Endodermal cell (in vitro differentiated cells): ENCODE measurements at regions not wholly inside any gene's neighbourhood (a gene's known extent, or its start where the extent isn't known, plus 50 kb on each side); places are given as distances from the start of the nearest gene placed in this dataset.

Experiments used
- DNase-seq: peaks from one replicate; pipeline ENCODE4 v3.0.0-alpha.2; 2017
- H3K27ac ChIP-seq: 2 replicates; pipeline ENCODE4 v1.5.1; 2013; ENCODE audit warnings: mild to moderate bottlenecking, low read depth, low read length, moderate library complexity
- H3K27me3 ChIP-seq: 2 replicates; pipeline ENCODE4 v1.6.1; 2013; ENCODE audit warnings: mild to moderate bottlenecking, low read length, moderate library complexity; ENCODE audit not compliant: insufficient read depth, control insufficient read depth, poor library complexity, severe bottlenecking
- H3K36me3 ChIP-seq: 2 replicates; pipeline ENCODE4 v1.7.0; 2013; ENCODE audit warnings: mild to moderate bottlenecking, low read length, moderate library complexity; ENCODE audit not compliant: control insufficient read depth, insufficient read depth
- H3K4me1 ChIP-seq: one replicate; pipeline ENCODE4 v1.7.0; 2013; ENCODE audit warnings: low read length; ENCODE audit not compliant: control insufficient read depth, insufficient read depth
- H3K4me3 ChIP-seq: 2 replicates; pipeline ENCODE4 v1.5.1; 2013; ENCODE audit warnings: mild to moderate bottlenecking, low read length, moderate library complexity
- H3K9ac ChIP-seq: 2 replicates; pipeline ENCODE4 v1.6.1; 2013; ENCODE audit warnings: mild to moderate bottlenecking, low read length, moderate library complexity; ENCODE audit not compliant: poor library complexity, severe bottlenecking; ENCODE audit errors: extremely low read depth
- H3K9me3 ChIP-seq: 2 replicates; pipeline ENCODE4 v1.6.1; 2013; ENCODE audit warnings: mild to moderate bottlenecking, low read length, moderate library complexity; ENCODE audit not compliant: control insufficient read depth
- H3K27ac Mint-ChIP-seq: 2 replicates; pipeline ENCODE4 v1.8.0; 2020; ENCODE audit warnings: mixed read lengths
- H3K27me3 Mint-ChIP-seq: 2 replicates; pipeline ENCODE4 v1.8.0; 2021; ENCODE audit warnings: mild to moderate bottlenecking, mixed read lengths; ENCODE audit not compliant: insufficient read depth
- H3K36me3 Mint-ChIP-seq: 2 replicates; pipeline ENCODE4 v1.8.0; 2020; ENCODE audit warnings: low read depth, mixed read lengths
- H3K4me1 Mint-ChIP-seq: 2 replicates; pipeline ENCODE4 v1.8.0; 2020; ENCODE audit warnings: mixed read lengths
- H3K4me3 Mint-ChIP-seq: 2 replicates; pipeline ENCODE4 v1.8.0; 2020; ENCODE audit warnings: mild to moderate bottlenecking, moderate library complexity, mixed read lengths
- H3K9me3 Mint-ChIP-seq: 2 replicates; pipeline ENCODE4 v1.8.0; 2020; ENCODE audit warnings: mild to moderate bottlenecking, mixed read lengths
- WGBS, 2 experiments: methylation state at CpG; one replicate each; pipeline versions ENCODE4 v1.1.5 to v1.1.7; 2013; ENCODE audit warnings: missing lambda C conversion rate in 2 of 2, mixed read lengths in 1 of 2; ENCODE audit not compliant: insufficient coverage in 1 of 2, insufficient read length in 1 of 2; 5-methylcytosine and 5-hydroxymethylcytosine counted together
- TF ChIP-seq, protein P1 (sequence below): fragments of 200-600 bp; sonication (generic); conservative IDR thresholded peaks from 2 replicates; pipeline ENCODE4 v1.5.0; 2021; ENCODE audit warnings: antibody characterized with exemption, mild to moderate bottlenecking

DNA sequence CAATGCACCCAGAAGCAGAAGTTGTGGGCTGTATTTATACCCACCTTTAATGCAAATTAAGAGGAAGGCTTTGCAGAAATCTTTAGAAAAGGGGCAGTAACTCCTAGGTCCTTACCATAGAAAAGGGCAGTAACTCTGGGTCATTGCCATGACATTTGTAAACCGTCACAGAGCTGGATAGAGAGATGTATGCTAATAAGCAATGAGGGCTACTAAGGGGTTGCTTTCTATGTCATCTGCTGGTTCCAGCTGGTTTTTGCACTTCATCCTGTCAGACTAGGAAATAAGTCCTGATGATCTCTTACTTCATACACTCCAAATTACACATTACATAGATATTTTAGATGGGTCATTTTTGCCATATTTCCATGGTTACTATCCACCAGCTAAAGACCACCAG lies 299.1 kb upstream of the TYRP1 start:
- DNase-seq = no peak
- H3K27ac Mint-ChIP-seq = no peak overlapping the region
- H3K4me3 Mint-ChIP-seq = no peak overlapping the region
- H3K9ac ChIP-seq = no peak overlapping the region
- no peak overlapping the region for H3K27ac ChIP-seq
- no peaks in the 10 kb centered on the region for H3K36me3 ChIP-seq
- no peak overlapping the region for H3K4me3 ChIP-seq
- no peaks in the 10 kb centered on the region for H3K4me1 ChIP-seq
- peaks cover 19% of the 10 kb centered on the region for H3K4me1 Mint-ChIP-seq
- no peaks in the 10 kb centered on the region for H3K27me3 ChIP-seq
- TF ChIP-seq, protein P1, sequence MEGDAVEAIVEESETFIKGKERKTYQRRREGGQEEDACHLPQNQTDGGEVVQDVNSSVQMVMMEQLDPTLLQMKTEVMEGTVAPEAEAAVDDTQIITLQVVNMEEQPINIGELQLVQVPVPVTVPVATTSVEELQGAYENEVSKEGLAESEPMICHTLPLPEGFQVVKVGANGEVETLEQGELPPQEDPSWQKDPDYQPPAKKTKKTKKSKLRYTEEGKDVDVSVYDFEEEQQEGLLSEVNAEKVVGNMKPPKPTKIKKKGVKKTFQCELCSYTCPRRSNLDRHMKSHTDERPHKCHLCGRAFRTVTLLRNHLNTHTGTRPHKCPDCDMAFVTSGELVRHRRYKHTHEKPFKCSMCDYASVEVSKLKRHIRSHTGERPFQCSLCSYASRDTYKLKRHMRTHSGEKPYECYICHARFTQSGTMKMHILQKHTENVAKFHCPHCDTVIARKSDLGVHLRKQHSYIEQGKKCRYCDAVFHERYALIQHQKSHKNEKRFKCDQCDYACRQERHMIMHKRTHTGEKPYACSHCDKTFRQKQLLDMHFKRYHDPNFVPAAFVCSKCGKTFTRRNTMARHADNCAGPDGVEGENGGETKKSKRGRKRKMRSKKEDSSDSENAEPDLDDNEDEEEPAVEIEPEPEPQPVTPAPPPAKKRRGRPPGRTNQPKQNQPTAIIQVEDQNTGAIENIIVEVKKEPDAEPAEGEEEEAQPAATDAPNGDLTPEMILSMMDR = no peak
- no peaks in the 10 kb centered on the region for H3K9me3 Mint-ChIP-seq
- WGBS, 2 experiments = 86 to 90% methylated on average over 1 of the region's 1 CpG
- H3K27me3 Mint-ChIP-seq = no peaks in the 10 kb centered on the region
- H3K9me3 ChIP-seq = no peaks in the 10 kb centered on the region
- H3K36me3 Mint-ChIP-seq = no peaks in the 10 kb centered on the region

DNA sequence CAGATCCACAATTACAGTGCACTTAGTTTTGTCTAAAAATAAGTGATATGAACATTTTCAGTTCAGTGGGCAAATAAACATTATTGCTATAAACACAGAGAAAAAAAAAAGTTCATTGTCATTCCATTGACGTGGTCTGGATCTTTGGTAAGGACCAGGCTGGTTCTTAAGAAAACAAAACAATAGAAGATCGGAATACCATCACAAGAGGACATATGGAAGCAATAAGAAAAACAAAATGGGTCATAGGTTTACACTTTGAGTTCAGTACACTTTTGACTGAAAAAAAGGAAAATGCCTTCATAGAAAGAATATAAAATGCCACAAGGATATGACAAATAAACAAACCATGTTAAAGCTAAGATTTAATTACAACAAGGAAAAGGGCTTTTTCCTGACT lies 289.5 kb upstream of the TYRP1 start:
- Histone ChIP-seq H3K36me3 (no peaks in the 10 kb centered on the region), H3K27ac (no peak overlapping the region), H3K9ac (no peak overlapping the region), H3K4me3 (no peak overlapping the region), H3K9me3 (no peaks in the 10 kb centered on the region), H3K27me3 (no peaks in the 10 kb centered on the region), H3K4me1 (no peaks in the 10 kb centered on the region)
- TF ChIP-seq, protein P1 = no peak
- no peaks in the 10 kb centered on the region for H3K4me1 Mint-ChIP-seq
- H3K36me3 Mint-ChIP-seq = no peaks in the 10 kb centered on the region
- DNase-seq = no peak
- no peaks in the 10 kb centered on the region for H3K27me3 Mint-ChIP-seq
- WGBS, 2 experiments = 98 to 100% methylated on average over 2 of the region's 2 CpGs
- no peak overlapping the region for H3K27ac Mint-ChIP-seq
- H3K4me3 Mint-ChIP-seq = no peak overlapping the region
- H3K9me3 Mint-ChIP-seq = no peaks in the 10 kb centered on the region

DNA sequence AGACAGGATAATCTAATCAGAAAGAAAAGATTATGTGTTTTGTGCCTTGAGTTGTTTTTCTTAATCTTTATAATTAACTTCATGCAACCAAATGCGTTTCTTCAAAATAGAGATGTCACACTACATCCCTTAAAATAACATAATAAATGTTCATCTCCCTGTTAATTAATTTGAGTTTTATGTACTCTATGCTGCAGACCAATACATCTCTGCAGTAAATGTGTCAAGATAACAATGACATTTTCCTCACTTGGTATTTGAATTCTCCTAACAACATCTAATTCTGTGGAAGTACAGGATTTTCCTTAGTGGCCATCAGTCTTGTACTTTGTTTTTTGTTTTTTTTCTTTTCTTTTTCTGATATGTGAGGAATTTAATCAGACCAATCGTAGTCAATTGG lies 279.2 kb upstream of the TYRP1 start:
- 67% methylated on average over 1 of the region's 2 CpGs; no CpG with 5 or more reads in 1 of the 2 experiments for WGBS, 2 experiments
- Mint-ChIP-seq H3K9me3 (peaks cover 2% of the 10 kb centered on the region), H3K36me3 (no peaks in the 10 kb centered on the region), H3K4me3 (no peak overlapping the region), H3K4me1 (peaks cover 21% of the 10 kb centered on the region), H3K27me3 (no peaks in the 10 kb centered on the region), H3K27ac (no peak overlapping the region)
- H3K4me1 ChIP-seq = peaks cover 4% of the 10 kb centered on the region
- no peaks in the 10 kb centered on the region for H3K9me3 ChIP-seq
- TF ChIP-seq, protein P1 = no peak
- no peak overlapping the region for H3K4me3 ChIP-seq
- H3K27ac ChIP-seq = no peak overlapping the region
- H3K36me3 ChIP-seq = no peaks in the 10 kb centered on the region
- no peaks in the 10 kb centered on the region for H3K27me3 ChIP-seq
- DNase-seq = no peak
- no peak overlapping the region for H3K9ac ChIP-seq
